ENCODE measurements at regions not wholly inside any gene's neighbourhood (a gene's known extent, or its start where the extent isn't known, plus 50 kb on each side); places are given as distances from the start of the nearest gene placed in this dataset.

- TF ChIP-seq POLR2AphosphoS5 (IDR thresholded peaks at IDR 0.05) = peak; percentile 68
- no peak for TF ChIP-seq CTCF (IDR thresholded peaks at IDR 0.05)
These were observed 147.9 kb upstream of the DPH6 start for GRCh38 chr15:35693886-35694285.

Measured in prostate gland (tissue), 2 donors.